ENCODE measurements at regions not wholly inside any gene's neighbourhood (a gene's known extent, or its start where the extent isn't known, plus 50 kb on each side); places are given as distances from the start of the nearest gene placed in this dataset.

- H3K79me2 ChIP-seq (ENCODE audit: low read depth): no peaks in the 10 kb centered on the region
- H2AFZ ChIP-seq (replicated peaks): no peak overlapping the region
- no peaks in the 10 kb centered on the region for H3K4me1 Mint-ChIP-seq
- no peak overlapping the region for H3K27ac ChIP-seq
- H3K27ac Mint-ChIP-seq: no peak overlapping the region
- H3K9ac ChIP-seq: no peak overlapping the region
- H3K4me3 ChIP-seq: no peak overlapping the region
- H3K4me2 ChIP-seq: no peak overlapping the region
- H3K27me3 Mint-ChIP-seq (ENCODE audit: insufficient read depth, low read depth): peaks cover 2% of the 10 kb centered on the region
- H4K20me1 ChIP-seq (ENCODE audit: low read depth): no peaks in the 10 kb centered on the region
- H3K36me3 ChIP-seq: no peaks in the 10 kb centered on the region
- TF ChIP-seq EZH2phosphoT487 (IDR thresholded peaks at IDR 0.05) (no peak), EZH2 (IDR thresholded peaks at IDR 0.05) (no peak), CTCF (IDR thresholded peaks at IDR 0.05) (no peak)
- no peaks in the 10 kb centered on the region for H3K9me3 Mint-ChIP-seq
- no peaks in the 10 kb centered on the region for H3K9me3 ChIP-seq (ENCODE audit: low read depth)
- no peaks in the 10 kb centered on the region for H3K4me1 ChIP-seq
- no peaks in the 10 kb centered on the region for H3K27me3 ChIP-seq
- no peak for DNase-seq (ENCODE audit: low spot score)
- no peak overlapping the region for H3K4me3 Mint-ChIP-seq
- H3K36me3 Mint-ChIP-seq: no peaks in the 10 kb centered on the region
- H3F3A ChIP-seq (ENCODE audit: low read depth): no peaks in the 10 kb centered on the region
These were observed 299.4 kb downstream of the ADAMTS20 start for GRCh38 chr12:43252585-43252984.

- TF ChIP-seq CTCF (IDR thresholded peaks at IDR 0.05): no peak
- no peak for TF ChIP-seq EZH2 (IDR thresholded peaks at IDR 0.05)
- TF ChIP-seq EZH2phosphoT487 (IDR thresholded peaks at IDR 0.05): no peak
- Mint-ChIP-seq H3K27ac (no peak overlapping the region), H3K36me3 (no peaks in the 10 kb centered on the region), H3K9me3 (no peaks in the 10 kb centered on the region), H3K4me3 (no peak overlapping the region), H3K4me1 (no peaks in the 10 kb centered on the region), H3K27me3 (ENCODE audit: insufficient read depth, low read depth) (no peaks in the 10 kb centered on the region)
- Histone ChIP-seq H3K9ac (no peak overlapping the region), H3K9me3 (ENCODE audit: low read depth) (no peaks in the 10 kb centered on the region), H3K4me3 (no peak overlapping the region), H2AFZ (replicated peaks) (no peak overlapping the region), H4K20me1 (ENCODE audit: low read depth) (no peaks in the 10 kb centered on the region), H3K79me2 (ENCODE audit: low read depth) (no peaks in the 10 kb centered on the region), H3K4me1 (no peaks in the 10 kb centered on the region), H3K4me2 (no peak overlapping the region), H3K27me3 (no peaks in the 10 kb centered on the region), H3K27ac (no peak overlapping the region), H3F3A (ENCODE audit: low read depth) (no peaks in the 10 kb centered on the region), H3K36me3 (no peaks in the 10 kb centered on the region)
- DNase-seq (ENCODE audit: low spot score): no peak
These were observed 306.1 kb downstream of the ADAMTS20 start for GRCh38 chr12:43245947-43246346.

- Histone ChIP-seq H3K9ac (no peak overlapping the region), H3K4me2 (no peak overlapping the region), H3K4me1 (no peaks in the 10 kb centered on the region), H3K79me2 (ENCODE audit: low read depth) (no peaks in the 10 kb centered on the region), H3K27me3 (no peaks in the 10 kb centered on the region), H3K9me3 (ENCODE audit: low read depth) (no peaks in the 10 kb centered on the region), H2AFZ (replicated peaks) (no peak overlapping the region), H3F3A (ENCODE audit: low read depth) (no peaks in the 10 kb centered on the region), H3K36me3 (no peaks in the 10 kb centered on the region), H4K20me1 (ENCODE audit: low read depth) (no peaks in the 10 kb centered on the region), H3K4me3 (no peak overlapping the region), H3K27ac (no peak overlapping the region)
- no peak overlapping the region for H3K4me3 Mint-ChIP-seq
- H3K36me3 Mint-ChIP-seq: no peaks in the 10 kb centered on the region
- no peak overlapping the region for H3K27ac Mint-ChIP-seq
- no peak for DNase-seq (ENCODE audit: low spot score)
- no peaks in the 10 kb centered on the region for H3K4me1 Mint-ChIP-seq
- H3K9me3 Mint-ChIP-seq: no peaks in the 10 kb centered on the region
- TF ChIP-seq EZH2 (IDR thresholded peaks at IDR 0.05): no peak
- TF ChIP-seq EZH2phosphoT487 (IDR thresholded peaks at IDR 0.05): no peak
- TF ChIP-seq CTCF (IDR thresholded peaks at IDR 0.05): no peak
- no peaks in the 10 kb centered on the region for H3K27me3 Mint-ChIP-seq (ENCODE audit: insufficient read depth, low read depth)
These were observed 310.0 kb downstream of the ADAMTS20 start for GRCh38 chr12:43241986-43242385.

DNA sequence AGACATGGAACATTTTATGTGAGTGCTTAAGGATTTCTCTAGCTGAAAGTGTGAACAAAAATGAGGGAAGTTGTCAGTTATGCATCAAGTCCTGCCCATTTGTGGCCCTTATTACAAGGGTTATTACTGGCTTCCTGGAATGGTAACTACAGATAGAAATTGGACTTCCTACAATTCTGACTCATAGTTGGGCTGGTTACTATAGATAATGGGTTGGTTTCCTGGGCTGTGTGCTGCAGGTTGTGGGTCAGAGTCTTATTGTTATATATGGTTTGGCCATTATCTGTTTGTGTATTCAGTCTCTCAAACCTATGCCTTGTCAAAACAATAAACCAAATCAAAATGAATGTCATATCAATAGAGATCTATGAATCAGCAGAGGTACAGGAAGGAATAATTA is 313.7 kb downstream of the ADAMTS20 start:
- Histone ChIP-seq H3K4me1 (no peaks in the 10 kb centered on the region), H3K9ac (no peak overlapping the region), H3K79me2 (ENCODE audit: low read depth) (no peaks in the 10 kb centered on the region), H3K27ac (no peak overlapping the region), H3K4me2 (no peak overlapping the region), H4K20me1 (ENCODE audit: low read depth) (no peaks in the 10 kb centered on the region), H3K27me3 (no peaks in the 10 kb centered on the region), H2AFZ (replicated peaks) (no peak overlapping the region), H3K9me3 (ENCODE audit: low read depth) (no peaks in the 10 kb centered on the region), H3F3A (ENCODE audit: low read depth) (no peaks in the 10 kb centered on the region), H3K36me3 (no peaks in the 10 kb centered on the region), H3K4me3 (no peak overlapping the region)
- H3K27ac Mint-ChIP-seq: no peak overlapping the region
- no peaks in the 10 kb centered on the region for H3K4me1 Mint-ChIP-seq
- no peaks in the 10 kb centered on the region for H3K27me3 Mint-ChIP-seq (ENCODE audit: insufficient read depth, low read depth)
- H3K36me3 Mint-ChIP-seq: no peaks in the 10 kb centered on the region
- H3K9me3 Mint-ChIP-seq: no peaks in the 10 kb centered on the region
- no peak overlapping the region for H3K4me3 Mint-ChIP-seq
- no peak for TF ChIP-seq EZH2phosphoT487 (IDR thresholded peaks at IDR 0.05)
- TF ChIP-seq EZH2 (IDR thresholded peaks at IDR 0.05): no peak
- TF ChIP-seq CTCF (IDR thresholded peaks at IDR 0.05): no peak
- no peak for DNase-seq (ENCODE audit: low spot score)
